IMR-90 (cell line): ENCODE measurements at regions not wholly inside any gene's neighbourhood (a gene's known extent, or its start where the extent isn't known, plus 50 kb on each side); places are given as distances from the start of the nearest gene placed in this dataset.

Source experiments
- ATAC-seq: fragments of 200-7000 bp; cut with Tn5 transposase; 2 replicates; pipeline ENCODE4 v1.9.1; 2020; ENCODE audit warnings: low read depth, mild to moderate bottlenecking, moderate library complexity
- BruUV-seq: library from RNA; stranded (reverse); fragments of 400-500 nt; replicated peaks from 2 replicates; lab custom pipeline; 2021; lab: Mats Ljungman, UMichigan
- CTCF ChIA-PET: fragments of 300-600 bp; formaldehyde crosslinking; extraction: SDS; loops from one replicate; lab custom pipeline; 2021; ENCODE audit warnings: antibody characterized with exemption; lab: Yijun Ruan, JAX
- POLR2A ChIA-PET: fragments of 300-600 bp; sonication (Branson Sonifier 250); formaldehyde crosslinking; loops from one replicate; lab custom pipeline; 2022; ENCODE audit warnings: antibody characterized with exemption; ENCODE audit not compliant: unreplicated experiment; lab: Charles Lee
- DNase-seq: peaks from one replicate; pipeline ENCODE4 v3.0.0; 2013
- H2AFZ ChIP-seq: replicated peaks from 2 replicates; pipeline ENCODE3; 2013; ENCODE audit warnings: low read length, mild to moderate bottlenecking; ENCODE audit not compliant: poor library complexity
- H2AK5ac ChIP-seq: 2 replicates; pipeline ENCODE4 v1.6.1; 2013; ENCODE audit warnings: low read depth, low read length, inconsistent platforms
- H2AK9ac ChIP-seq: replicated peaks from 2 replicates; pipeline ENCODE3; 2013; ENCODE audit warnings: mild to moderate bottlenecking, low read depth, low read length, moderate library complexity; ENCODE audit not compliant: poor library complexity
- H2BK120ac ChIP-seq: 2 replicates; pipeline ENCODE4 v1.6.1; 2013; ENCODE audit warnings: low read depth, low read length, inconsistent platforms
- H2BK15ac ChIP-seq: 3 replicates; pipeline ENCODE4 v1.6.1; 2013; ENCODE audit warnings: low read depth, low read length, inconsistent platforms
- H2BK20ac ChIP-seq: 2 replicates; pipeline ENCODE4 v1.6.1; 2013; ENCODE audit warnings: low read depth, mild to moderate bottlenecking, inconsistent platforms, low read length, moderate library complexity
- H2BK5ac ChIP-seq: 2 replicates; pipeline ENCODE4 v1.6.1; 2013; ENCODE audit warnings: mild to moderate bottlenecking, low read depth, low read length, inconsistent platforms; ENCODE audit not compliant: poor library complexity, severe bottlenecking
- H3K14ac ChIP-seq: replicated peaks from 2 replicates; pipeline ENCODE4 v1.6.1; 2013; ENCODE audit warnings: low read depth, low read length, inconsistent platforms
- H3K18ac ChIP-seq: 2 replicates; pipeline ENCODE4 v1.6.1; 2013; ENCODE audit warnings: low read depth, low read length, control low read depth
- H3K23ac ChIP-seq: 2 replicates; pipeline ENCODE4 v1.6.1; 2013; ENCODE audit warnings: low read depth, low read length, inconsistent platforms
- H3K27ac ChIP-seq: 2 replicates; pipeline ENCODE4 v1.5.1; 2013; ENCODE audit warnings: mild to moderate bottlenecking, control low read depth, low read length; ENCODE audit not compliant: insufficient read depth
- H3K27me3 ChIP-seq: 2 replicates; pipeline ENCODE4 v1.6.1; 2013; ENCODE audit warnings: low read length; ENCODE audit not compliant: control insufficient read depth, insufficient read depth
- H3K36me3 ChIP-seq: 2 replicates; pipeline ENCODE4 v1.6.1; 2013; ENCODE audit warnings: low read length, mixed read lengths; ENCODE audit not compliant: control insufficient read depth, insufficient read depth
- H3K4ac ChIP-seq: 2 replicates; pipeline ENCODE4 v1.6.1; 2013; ENCODE audit warnings: low read depth, low read length, inconsistent platforms
- H3K4me1 ChIP-seq: 2 replicates; pipeline ENCODE4 v1.6.1; 2013; ENCODE audit warnings: low read length, mixed read lengths; ENCODE audit not compliant: control insufficient read depth, insufficient read depth
- H3K4me2 ChIP-seq: 2 replicates; pipeline ENCODE4 v1.6.1; 2013; ENCODE audit warnings: low read depth, mild to moderate bottlenecking, control low read depth, low read length, moderate library complexity
- H3K4me3 ChIP-seq: 2 replicates; pipeline ENCODE4 v1.5.1; 2013; ENCODE audit warnings: low read depth, mild to moderate bottlenecking, control low read depth, low read length, moderate library complexity; ENCODE audit not compliant: insufficient read depth
- H3K56ac ChIP-seq: 2 replicates; pipeline ENCODE4 v1.6.1; 2013; ENCODE audit warnings: low read length, inconsistent platforms; ENCODE audit not compliant: insufficient read depth; ENCODE audit errors: extremely low read depth
- H3K79me1 ChIP-seq, 2 experiments: 2 replicates each; pipeline ENCODE4 v1.6.1; 2013; ENCODE audit warnings: low read length in 2 of 2, inconsistent platforms in 1 of 2, low read depth in 1 of 2
- H3K9ac ChIP-seq: 2 replicates; pipeline ENCODE4 v1.6.1; 2013; ENCODE audit warnings: low read depth, low read length, control low read depth
- H3K9me1 ChIP-seq: 2 replicates; pipeline ENCODE4 v1.6.1; 2013; ENCODE audit warnings: low read length, inconsistent platforms; ENCODE audit not compliant: insufficient read depth
- H3K9me3 ChIP-seq: 2 replicates; pipeline ENCODE4 v1.6.1; 2013; ENCODE audit warnings: low read length; ENCODE audit not compliant: control insufficient read depth, insufficient read depth
- H4K20me1 ChIP-seq: 2 replicates; pipeline ENCODE4 v1.6.1; 2013; ENCODE audit warnings: low read length, inconsistent platforms; ENCODE audit not compliant: insufficient read depth
- H4K5ac ChIP-seq: 2 replicates; pipeline ENCODE4 v1.6.1; 2013; ENCODE audit warnings: mild to moderate bottlenecking, low read depth, low read length, control low read depth
- H4K8ac ChIP-seq, 2 experiments: 2 replicates each; pipeline ENCODE4 v1.6.1; 2013; ENCODE audit warnings: low read depth in 2 of 2, low read length in 2 of 2, control low read depth in 1 of 2, inconsistent platforms in 1 of 2
- H4K91ac ChIP-seq: 2 replicates; pipeline ENCODE4 v1.6.1; 2013; ENCODE audit warnings: low read depth, low read length, inconsistent platforms; ENCODE audit not compliant: insufficient read depth
- CEBPB ChIP-seq: IDR thresholded peaks from 2 replicates; pipeline ENCODE4 v1.6.1; 2012; ENCODE audit warnings: low read depth, low read length, improper control_type of control experiment
- CHD1 ChIP-seq: IDR thresholded peaks from 2 replicates; pipeline ENCODE4 v1.6.1; 2012; ENCODE audit warnings: low read depth, low read length, improper control_type of control experiment
- MAZ ChIP-seq: IDR thresholded peaks from 2 replicates; pipeline ENCODE4 v1.6.1; 2012; ENCODE audit warnings: low read depth, mild to moderate bottlenecking, low read length, improper control_type of control experiment, moderate library complexity, borderline replicate concordance
- NFE2L2 ChIP-seq: fragments of 150-350 bp; IDR thresholded peaks from 2 replicates; pipeline ENCODE4 v1.6.1; 2016; ENCODE audit warnings: low read depth, mild to moderate bottlenecking, low read length
- RCOR1 ChIP-seq: IDR thresholded peaks from 2 replicates; pipeline ENCODE4 v1.6.1; 2012; ENCODE audit warnings: mild to moderate bottlenecking, low read length, improper control_type of control experiment; ENCODE audit not compliant: insufficient replicate concordance
- RFX5 ChIP-seq: IDR thresholded peaks from 2 replicates; pipeline ENCODE4 v1.8.0; 2012; ENCODE audit warnings: low read depth, mild to moderate bottlenecking, low read length, moderate library complexity
- USF2 ChIP-seq: fragments of 150-350 bp; IDR thresholded peaks from 2 replicates; pipeline ENCODE4 v1.6.1; 2017; ENCODE audit warnings: mild to moderate bottlenecking, antibody characterized with exemption, low read length, low read depth
- WGBS, 2 experiments: methylation state at CpG; one replicate each; pipeline versions ENCODE4 v1.1.5 to v1.1.7; 2013; ENCODE audit warnings: missing lambda C conversion rate in 2 of 2; ENCODE audit not compliant: insufficient read length in 1 of 2; ENCODE audit errors: extremely low coverage in 2 of 2; 5-methylcytosine and 5-hydroxymethylcytosine counted together
- dilution Hi-C: fragments of 300-500 bp; cut with HindIII; formaldehyde crosslinking; loops from one replicate; pipeline ENCODE4 v1.14.3; 2018; ENCODE audit warnings: low sequenced_read_pairs; ENCODE audit not compliant: unreplicated experiment
- in situ Hi-C: fragments of 300-500 bp; cut with MboI; formaldehyde crosslinking; loops from 3 replicates; pipeline ENCODE4 v1.14.3; 2019; ENCODE audit warnings: low sequenced_read_pairs, inconsistent platforms, mixed read lengths
- intact Hi-C: fragments of 100-400 bp; cut with micrococcal nuclease; formaldehyde crosslinking; loops from 2 replicates; pipeline ENCODE4 v1.10.0; 2022

GRCh38 chr7:77484785-77485184, 52.3 kb upstream of the PTPN12 start:
- no peak overlapping the region for H2BK120ac ChIP-seq
- H3K4ac ChIP-seq, result no peak overlapping the region
- H3K4me1 ChIP-seq, result no peaks in the 10 kb centered on the region
- no peak overlapping the region for H2AK5ac ChIP-seq
- H2AK9ac ChIP-seq, result no peak overlapping the region
- no peaks in the 10 kb centered on the region for H4K20me1 ChIP-seq
- no peak overlapping the region for H3K9ac ChIP-seq
- TF ChIP-seq RFX5 (no peak), NFE2L2 (no peak), MAZ (no peak), RCOR1 (no peak), CEBPB (no peak), CHD1 (no peak), USF2 (no peak)
- ATAC-seq (no peak), DNase-seq (no peak)
- CTCF ChIA-PET, result no interaction called here
- H3K79me1 ChIP-seq, result no peaks in the 10 kb centered on the region
- no peak overlapping the region for H2BK15ac ChIP-seq
- no peak overlapping the region for H4K8ac ChIP-seq
- no TSS peak for BruUV-seq
- in situ Hi-C loops, result no loop called here
- no peaks in the 10 kb centered on the region for H3K36me3 ChIP-seq
- H3K27ac ChIP-seq, result no peak overlapping the region
- POLR2A ChIA-PET, result no interaction called here
- no peak overlapping the region for H3K23ac ChIP-seq
- WGBS, 2 experiments, result no CpG with 5 or more reads among the region's 7 CpGs
- H3K18ac ChIP-seq, result no peak overlapping the region
- no peaks in the 10 kb centered on the region for H3K9me1 ChIP-seq
- H3K4me2 ChIP-seq, result no peak overlapping the region
- H3K27me3 ChIP-seq, result no peaks in the 10 kb centered on the region
- no peaks in the 10 kb centered on the region for H3K9me3 ChIP-seq
- H2AFZ ChIP-seq, result no peak overlapping the region
- H2BK20ac ChIP-seq, result no peak overlapping the region
- H3K56ac ChIP-seq, result no peak overlapping the region
- dilution Hi-C loops, result no loop called here
- no peak overlapping the region for H4K5ac ChIP-seq
- no peak overlapping the region for H2BK5ac ChIP-seq
- intact Hi-C loops, result no loop called here
- no peak overlapping the region for H3K14ac ChIP-seq
- no peak overlapping the region for H4K91ac ChIP-seq
- H3K4me3 ChIP-seq, result no peak overlapping the region
